Mesendoderm (in vitro differentiated cells): ENCODE measurements at regions not wholly inside any gene's neighbourhood (a gene's known extent, or its start where the extent isn't known, plus 50 kb on each side); places are given as distances from the start of the nearest gene placed in this dataset.
A peak's percentile ranks its signal among the peaks of the same experiment; 100 is the strongest.

Source experiments
- DNase-seq: peaks from one replicate; pipeline ENCODE4 v3.0.0; 2013
- H2AK5ac ChIP-seq: 2 replicates; pipeline ENCODE4 v1.6.1; 2013; ENCODE audit warnings: low read length, inconsistent platforms
- H2BK120ac ChIP-seq: 2 replicates; pipeline ENCODE4 v1.6.1; 2013; ENCODE audit warnings: low read depth, mild to moderate bottlenecking, low read length, moderate library complexity, mixed read lengths
- H2BK15ac ChIP-seq: replicated peaks from 2 replicates; pipeline ENCODE4 v1.6.1; 2013; ENCODE audit warnings: low read depth, mild to moderate bottlenecking, moderate library complexity
- H2BK5ac ChIP-seq: 2 replicates; pipeline ENCODE4 v1.6.1; 2013; ENCODE audit warnings: low read length, inconsistent platforms
- H3K18ac ChIP-seq: 2 replicates; pipeline ENCODE4 v1.6.1; 2013; ENCODE audit warnings: mild to moderate bottlenecking, low read length, mixed read lengths
- H3K23ac ChIP-seq: one replicate; pipeline ENCODE4 v1.6.1; 2013; ENCODE audit warnings: low read length
- H3K27ac ChIP-seq: 2 replicates; pipeline ENCODE4 v1.5.1; 2013; ENCODE audit warnings: low read depth, mild to moderate bottlenecking, inconsistent platforms, low read length, moderate library complexity
- H3K27me3 ChIP-seq: 2 replicates; pipeline ENCODE4 v1.6.1; 2013; ENCODE audit warnings: low read length, control low read depth, mild to moderate bottlenecking, inconsistent platforms; ENCODE audit not compliant: insufficient read depth, poor library complexity
- H3K36me3 ChIP-seq: 2 replicates; pipeline ENCODE4 v1.6.1; 2013; ENCODE audit warnings: low read length, inconsistent platforms; ENCODE audit not compliant: control insufficient read depth, insufficient read depth
- H3K4ac ChIP-seq: one replicate; pipeline ENCODE4 v1.6.1; 2013; ENCODE audit warnings: low read depth, mild to moderate bottlenecking, low read length, moderate library complexity
- H3K4me1 ChIP-seq: 2 replicates; pipeline ENCODE4 v1.6.1; 2013; ENCODE audit warnings: low read depth, low read length, inconsistent platforms; ENCODE audit not compliant: control insufficient read depth
- H3K4me2 ChIP-seq: 2 replicates; pipeline ENCODE4 v1.6.1; 2013; ENCODE audit warnings: low read length
- H3K4me3 ChIP-seq: 2 replicates; pipeline ENCODE4 v1.5.1; 2013; ENCODE audit warnings: mild to moderate bottlenecking, low read length
- H3K56ac ChIP-seq: one replicate; pipeline ENCODE4 v1.6.1; 2013; ENCODE audit warnings: low read length
- H3K79me1 ChIP-seq: 2 replicates; pipeline ENCODE4 v1.6.1; 2013; ENCODE audit warnings: low read length, inconsistent platforms
- H3K79me2 ChIP-seq: 2 replicates; pipeline ENCODE4 v1.6.1; 2013; ENCODE audit warnings: mild to moderate bottlenecking, low read length; ENCODE audit not compliant: control insufficient read depth, insufficient read depth
- H3K9ac ChIP-seq: 2 replicates; pipeline ENCODE4 v1.6.1; 2013; ENCODE audit warnings: low read length, inconsistent platforms
- H4K5ac ChIP-seq: one replicate; pipeline ENCODE4 v1.6.1; 2013; ENCODE audit warnings: low read length
- H4K8ac ChIP-seq: one replicate; pipeline ENCODE4 v1.6.1; 2013; ENCODE audit warnings: low read depth, mild to moderate bottlenecking, control low read depth, low read length, moderate library complexity
- WGBS: extraction: QIAGEN DNeasy Blood & Tissue Kit; methylation state at CpG from one replicate; pipeline ENCODE4 v1.1.7; 2013; ENCODE audit warnings: low lambda C conversion rate, missing lambda C conversion rate; ENCODE audit not compliant: insufficient coverage; ENCODE audit errors: extremely low coverage; 5-methylcytosine and 5-hydroxymethylcytosine counted together

DNA sequence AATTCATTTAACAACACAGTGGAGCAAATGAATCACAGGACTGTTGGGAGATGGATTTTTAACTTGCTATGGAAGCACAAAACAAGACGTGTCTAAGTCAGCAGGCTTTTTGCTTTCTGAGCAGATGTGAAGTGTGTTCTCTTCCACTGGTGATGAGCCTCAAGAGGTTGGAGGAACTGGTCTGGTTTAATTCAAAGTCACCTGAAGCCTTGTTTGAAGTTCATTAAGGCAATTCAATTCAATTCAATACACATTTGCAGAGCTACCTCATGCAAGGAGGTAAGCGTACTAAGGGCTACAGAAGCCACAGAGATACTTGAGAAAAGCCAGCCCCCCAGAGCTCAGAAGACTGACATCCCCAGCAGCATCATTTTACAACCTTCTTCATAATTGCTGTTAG is 68.4 kb upstream of the PALS2 start:
- no peak overlapping the region for H2BK120ac ChIP-seq
- no peak overlapping the region for H2BK15ac ChIP-seq
- no peaks in the 10 kb centered on the region for H3K27me3 ChIP-seq
- no peak overlapping the region for H3K56ac ChIP-seq
- no peak overlapping the region for H3K18ac ChIP-seq
- no CpG with 5 or more reads among the region's 2 CpGs for WGBS
- no peak overlapping the region for H2BK5ac ChIP-seq
- H3K79me2 ChIP-seq, result no peaks in the 10 kb centered on the region
- no peak for DNase-seq
- H3K9ac ChIP-seq, result no peak overlapping the region
- H3K4me2 ChIP-seq, result no peak overlapping the region
- H4K5ac ChIP-seq, result no peak overlapping the region
- no peak overlapping the region for H3K23ac ChIP-seq
- H3K4me3 ChIP-seq, result no peak overlapping the region
- no peak overlapping the region for H2AK5ac ChIP-seq
- no peaks in the 10 kb centered on the region for H3K79me1 ChIP-seq
- H3K4ac ChIP-seq, result no peak overlapping the region
- no peaks in the 10 kb centered on the region for H3K4me1 ChIP-seq
- no peak overlapping the region for H3K27ac ChIP-seq
- no peaks in the 10 kb centered on the region for H3K36me3 ChIP-seq
- no peak overlapping the region for H4K8ac ChIP-seq

- no peak overlapping the region for H2BK120ac ChIP-seq
- H4K8ac ChIP-seq, result no peak overlapping the region
- H2BK15ac ChIP-seq, result no peak overlapping the region
- H4K5ac ChIP-seq, result no peak overlapping the region
- no peak overlapping the region for H2BK5ac ChIP-seq
- H3K27ac ChIP-seq, result no peak overlapping the region
- no peak overlapping the region for H2AK5ac ChIP-seq
- DNase-seq, result peak; percentile 31
- no CpG with 5 or more reads among the region's 1 CpG for WGBS
- H3K18ac ChIP-seq, result no peak overlapping the region
- H3K9ac ChIP-seq, result no peak overlapping the region
- H3K27me3 ChIP-seq, result no peaks in the 10 kb centered on the region
- no peaks in the 10 kb centered on the region for H3K79me2 ChIP-seq
- no peak overlapping the region for H3K4ac ChIP-seq
- H3K4me1 ChIP-seq, result no peaks in the 10 kb centered on the region
- H3K4me3 ChIP-seq, result no peak overlapping the region
- H3K36me3 ChIP-seq, result no peaks in the 10 kb centered on the region
- no peaks in the 10 kb centered on the region for H3K79me1 ChIP-seq
- no peak overlapping the region for H3K23ac ChIP-seq
- no peak overlapping the region for H3K4me2 ChIP-seq
- no peak overlapping the region for H3K56ac ChIP-seq
These were observed 67.3 kb upstream of the PALS2 start for GRCh38 chr7:24505968-24506367.

GRCh38 chr7:24508316-24508715 is 64.9 kb upstream of the PALS2 start:
- WGBS, result no CpG with 5 or more reads among the region's 4 CpGs

DNA sequence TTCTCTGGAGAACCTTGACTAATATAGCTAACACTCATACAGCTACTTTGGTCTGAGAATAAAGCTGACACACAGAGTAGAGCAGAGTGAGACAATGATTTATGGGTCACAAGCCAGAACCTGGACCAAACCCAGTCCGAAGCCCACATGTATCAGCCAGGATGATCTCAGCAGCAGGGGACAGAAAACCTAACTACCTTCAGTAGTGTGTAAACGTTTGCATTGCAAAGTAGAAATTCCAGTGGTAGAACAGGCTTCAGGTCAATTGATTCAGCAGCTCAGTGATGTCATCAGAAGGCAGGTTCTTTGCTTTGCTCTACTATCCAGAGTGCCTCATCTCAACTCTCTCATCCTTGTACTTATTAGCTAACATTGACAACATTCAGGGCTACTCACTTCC is 62.5 kb upstream of the PALS2 start:
- Histone ChIP-seq H3K4me2 (no peak overlapping the region), H2BK120ac (no peak overlapping the region), H3K79me1 (no peaks in the 10 kb centered on the region)

More at GRCh38 chr7:24508316-24508715, 64.9 kb upstream of the PALS2 start:
- Histone ChIP-seq H2BK120ac (no peak overlapping the region), H3K27ac (no peak overlapping the region), H2BK15ac (no peak overlapping the region), H3K4ac (no peak overlapping the region), H3K18ac (no peak overlapping the region), H3K4me3 (no peak overlapping the region), H3K4me1 (no peaks in the 10 kb centered on the region), H3K9ac (no peak overlapping the region), H3K79me2 (no peaks in the 10 kb centered on the region), H3K4me2 (no peak overlapping the region), H4K5ac (no peak overlapping the region), H4K8ac (no peak overlapping the region), H3K27me3 (no peaks in the 10 kb centered on the region), H3K23ac (no peak overlapping the region), H3K56ac (no peak overlapping the region), H3K79me1 (no peaks in the 10 kb centered on the region), H2BK5ac (no peak overlapping the region), H3K36me3 (no peaks in the 10 kb centered on the region), H2AK5ac (no peak overlapping the region)
- peak; percentile 51 for DNase-seq

GRCh38 chr7:24517166-24517565 is 56.1 kb upstream of the PALS2 start:
- no peaks in the 10 kb centered on the region for H3K79me2 ChIP-seq
- no peaks in the 10 kb centered on the region for H3K36me3 ChIP-seq
- H3K79me1 ChIP-seq, result no peaks in the 10 kb centered on the region
- no peak overlapping the region for H3K4ac ChIP-seq
- no peak overlapping the region for H4K8ac ChIP-seq
- no peak overlapping the region for H4K5ac ChIP-seq
- no peak overlapping the region for H3K18ac ChIP-seq
- no peak overlapping the region for H3K27ac ChIP-seq
- H2BK5ac ChIP-seq, result no peak overlapping the region
- H2AK5ac ChIP-seq, result no peak overlapping the region
- H3K56ac ChIP-seq, result no peak overlapping the region
- 100% methylated on average over 1 of the region's 1 CpG for WGBS
- H2BK120ac ChIP-seq, result no peak overlapping the region
- no peak overlapping the region for H3K4me3 ChIP-seq
- H3K23ac ChIP-seq, result no peak overlapping the region
- no peak overlapping the region for H3K9ac ChIP-seq
- no peaks in the 10 kb centered on the region for H3K27me3 ChIP-seq
- no peak overlapping the region for H3K4me2 ChIP-seq
- no peak overlapping the region for H2BK15ac ChIP-seq
- DNase-seq, result no peak
- H3K4me1 ChIP-seq, result peaks cover 4% of the 10 kb centered on the region

More for the DNA sequence above, 62.5 kb upstream of the PALS2 start:
- Histone ChIP-seq H4K5ac (no peak overlapping the region), H3K4me3 (no peak overlapping the region), H3K27ac (no peak overlapping the region), H2AK5ac (no peak overlapping the region), H3K9ac (no peak overlapping the region), H3K23ac (no peak overlapping the region), H4K8ac (no peak overlapping the region), H2BK15ac (no peak overlapping the region), H3K4me1 (no peaks in the 10 kb centered on the region), H3K56ac (no peak overlapping the region), H3K18ac (no peak overlapping the region), H2BK5ac (no peak overlapping the region), H3K27me3 (no peaks in the 10 kb centered on the region), H3K36me3 (no peaks in the 10 kb centered on the region), H3K79me2 (no peaks in the 10 kb centered on the region), H3K4ac (no peak overlapping the region)
- no CpG with 5 or more reads among the region's 2 CpGs for WGBS
- peak; percentile 17 for DNase-seq

DNA sequence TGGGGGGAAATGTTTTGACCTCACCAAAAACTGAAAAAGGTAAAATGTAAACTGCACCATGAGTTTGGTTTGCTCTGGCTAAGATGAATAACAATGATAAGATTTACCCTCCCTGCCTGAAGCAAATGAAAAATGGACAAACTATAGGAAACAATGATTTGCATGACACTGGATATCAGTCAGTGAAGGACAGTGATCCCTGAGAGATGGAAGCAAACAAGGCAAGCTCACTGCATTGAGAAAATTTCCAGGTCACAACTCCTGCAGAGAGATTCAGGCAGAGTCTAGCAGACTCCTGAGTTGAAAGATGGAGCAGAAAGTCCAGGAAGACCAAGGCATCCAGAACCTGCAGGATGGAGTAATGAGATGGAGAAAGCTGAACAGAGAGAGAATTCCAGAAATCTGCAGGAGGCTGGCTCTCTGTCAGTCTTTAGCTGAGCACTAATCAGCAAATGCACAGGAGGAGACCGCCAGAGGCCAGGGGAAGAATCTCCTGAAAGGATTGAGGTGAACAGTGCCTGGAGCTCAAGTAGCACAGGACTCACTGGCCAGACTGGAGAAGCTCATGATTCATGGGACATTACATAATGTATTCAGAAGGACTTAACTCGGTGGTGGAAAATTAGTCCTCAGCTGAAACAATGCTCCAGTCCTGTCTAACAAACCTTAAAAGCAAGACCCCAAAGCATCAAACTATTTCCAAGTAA is 51.2 kb upstream of the PALS2 start:
- no peak overlapping the region for H2BK15ac ChIP-seq
- no peak overlapping the region for H3K4me3 ChIP-seq
- H2BK120ac ChIP-seq, result no peak overlapping the region
- WGBS, result no CpG with 5 or more reads among the region's 2 CpGs
- no peak overlapping the region for H4K8ac ChIP-seq
- H3K27me3 ChIP-seq, result no peaks in the 10 kb centered on the region
- H3K23ac ChIP-seq, result no peak overlapping the region
- DNase-seq, result peak; percentile 42
- no peak overlapping the region for H2BK5ac ChIP-seq
- H3K4me2 ChIP-seq, result no peak overlapping the region
- no peak overlapping the region for H3K4ac ChIP-seq
- no peak overlapping the region for H4K5ac ChIP-seq
- H3K18ac ChIP-seq, result no peak overlapping the region
- peaks cover 4% of the 10 kb centered on the region for H3K4me1 ChIP-seq
- no peak overlapping the region for H3K56ac ChIP-seq
- H3K27ac ChIP-seq, result no peak overlapping the region
- no peaks in the 10 kb centered on the region for H3K79me1 ChIP-seq
- no peaks in the 10 kb centered on the region for H3K36me3 ChIP-seq
- no peaks in the 10 kb centered on the region for H3K79me2 ChIP-seq
- no peak overlapping the region for H3K9ac ChIP-seq
- H2AK5ac ChIP-seq, result no peak overlapping the region
